ENCODE measurements at regions not wholly inside any gene's neighbourhood (a gene's known extent, or its start where the extent isn't known, plus 50 kb on each side); places are given as distances from the start of the nearest gene placed in this dataset.

DNA sequence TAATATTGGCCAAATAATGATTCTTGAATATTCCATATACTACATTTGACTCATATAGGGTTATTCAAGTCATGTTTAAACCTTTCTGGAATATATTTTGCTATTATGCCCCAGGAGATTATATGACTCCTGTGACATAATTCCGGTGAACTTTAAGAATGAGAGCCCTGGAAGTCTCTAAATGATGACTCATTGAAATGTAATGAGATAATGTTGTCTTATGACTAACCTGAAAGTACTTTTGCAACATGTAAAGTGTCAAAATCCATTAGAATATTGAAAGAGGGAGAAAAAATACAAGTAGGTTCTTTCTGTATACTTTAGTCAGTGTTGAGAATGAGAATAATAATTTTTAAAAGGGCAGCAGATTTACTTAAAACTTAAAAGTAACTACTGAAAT lies 830.4 kb downstream of the MAT2B start:
- TF ChIP-seq, protein P1, sequence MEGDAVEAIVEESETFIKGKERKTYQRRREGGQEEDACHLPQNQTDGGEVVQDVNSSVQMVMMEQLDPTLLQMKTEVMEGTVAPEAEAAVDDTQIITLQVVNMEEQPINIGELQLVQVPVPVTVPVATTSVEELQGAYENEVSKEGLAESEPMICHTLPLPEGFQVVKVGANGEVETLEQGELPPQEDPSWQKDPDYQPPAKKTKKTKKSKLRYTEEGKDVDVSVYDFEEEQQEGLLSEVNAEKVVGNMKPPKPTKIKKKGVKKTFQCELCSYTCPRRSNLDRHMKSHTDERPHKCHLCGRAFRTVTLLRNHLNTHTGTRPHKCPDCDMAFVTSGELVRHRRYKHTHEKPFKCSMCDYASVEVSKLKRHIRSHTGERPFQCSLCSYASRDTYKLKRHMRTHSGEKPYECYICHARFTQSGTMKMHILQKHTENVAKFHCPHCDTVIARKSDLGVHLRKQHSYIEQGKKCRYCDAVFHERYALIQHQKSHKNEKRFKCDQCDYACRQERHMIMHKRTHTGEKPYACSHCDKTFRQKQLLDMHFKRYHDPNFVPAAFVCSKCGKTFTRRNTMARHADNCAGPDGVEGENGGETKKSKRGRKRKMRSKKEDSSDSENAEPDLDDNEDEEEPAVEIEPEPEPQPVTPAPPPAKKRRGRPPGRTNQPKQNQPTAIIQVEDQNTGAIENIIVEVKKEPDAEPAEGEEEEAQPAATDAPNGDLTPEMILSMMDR (IDR thresholded peaks at IDR 0.05; ENCODE audit: low read depth, low read length, missing control alignments), result no peak
- DNase-seq (ENCODE audit: low read depth), result no peak

DNA sequence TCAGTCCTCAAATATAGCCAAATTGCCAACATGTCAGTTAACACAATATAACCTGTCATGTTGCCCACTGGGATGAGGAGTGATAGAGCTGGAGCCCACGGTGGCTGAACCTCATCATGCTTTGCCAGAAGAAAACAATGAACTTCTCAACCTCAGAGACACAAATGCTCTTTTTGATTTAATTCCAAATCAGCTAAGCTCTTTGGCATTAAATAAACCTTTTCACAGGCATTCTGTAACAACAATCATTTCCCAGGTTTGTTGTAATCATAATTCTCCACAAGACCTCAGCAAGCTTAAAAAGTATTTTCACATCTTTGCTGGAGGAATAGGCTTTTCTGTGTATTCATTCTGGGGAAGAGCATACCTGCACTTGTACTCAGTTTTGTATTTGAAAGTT lies 830.9 kb downstream of the MAT2B start:
- no peak for DNase-seq (ENCODE audit: low read depth)
- TF ChIP-seq, protein P1 (IDR thresholded peaks at IDR 0.05; ENCODE audit: low read depth, low read length, missing control alignments), result no peak
- H3K4me3 ChIP-seq (ENCODE audit: low read depth, low read length), result no peak overlapping the region

More for the DNA sequence above, 830.4 kb downstream of the MAT2B start:
- H3K4me3 ChIP-seq (ENCODE audit: low read depth, low read length), result no peak overlapping the region

DNA sequence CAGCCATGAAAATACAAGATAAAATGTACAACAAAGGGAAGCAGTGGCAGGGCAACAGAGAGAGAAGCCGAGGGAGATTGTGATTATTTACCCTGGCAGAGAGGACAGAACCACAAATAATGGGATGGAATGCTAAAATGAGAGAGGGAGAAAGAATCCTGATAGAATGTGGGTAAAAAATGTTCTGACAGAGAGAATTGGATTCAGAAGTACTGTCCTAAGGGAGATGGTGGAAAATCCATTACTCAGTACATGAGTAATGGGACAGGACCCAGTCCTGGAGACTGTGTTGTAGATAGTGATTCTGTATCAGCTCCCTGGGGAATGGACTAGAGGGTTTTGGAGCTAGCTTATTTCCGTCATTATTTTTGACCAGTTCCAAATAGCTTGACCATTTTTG lies 831.5 kb downstream of the MAT2B start:
- no peak for DNase-seq (ENCODE audit: low read depth)
- TF ChIP-seq, protein P1 (IDR thresholded peaks at IDR 0.05; ENCODE audit: low read depth, low read length, missing control alignments), result no peak
- no peak overlapping the region for H3K4me3 ChIP-seq (ENCODE audit: low read depth, low read length)

DNA sequence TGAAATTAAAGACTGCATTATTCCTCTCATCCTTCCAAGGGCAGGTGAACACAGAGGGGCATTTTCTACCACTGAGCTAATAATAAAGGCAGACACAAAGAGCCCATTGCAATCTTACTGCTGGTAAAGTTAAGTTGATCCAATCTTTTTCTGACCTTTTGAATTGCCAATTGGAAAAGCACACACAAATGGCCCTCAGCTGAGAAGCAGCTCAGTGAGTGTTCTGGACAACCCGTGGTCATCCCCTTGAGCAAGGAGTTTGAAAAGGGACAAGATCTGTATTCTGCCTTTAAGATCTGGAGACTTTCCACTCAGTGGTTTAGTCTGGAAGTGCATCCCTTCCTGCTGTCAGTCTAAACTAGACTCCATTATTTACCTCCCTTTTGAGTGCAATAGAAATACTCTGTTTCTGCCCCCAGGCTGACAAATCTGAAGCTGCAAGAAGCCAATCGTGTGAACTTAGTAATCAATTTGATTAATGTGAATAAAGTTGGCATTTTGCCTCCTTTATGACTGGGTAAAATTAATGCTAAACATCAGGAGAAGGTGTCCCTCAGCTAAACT lies 835.7 kb downstream of the MAT2B start:
- no peak overlapping the region for H3K4me3 ChIP-seq (ENCODE audit: low read depth, low read length)
- no peak for DNase-seq (ENCODE audit: low read depth)
- TF ChIP-seq, protein P1 (IDR thresholded peaks at IDR 0.05; ENCODE audit: low read depth, low read length, missing control alignments), result no peak

DNA sequence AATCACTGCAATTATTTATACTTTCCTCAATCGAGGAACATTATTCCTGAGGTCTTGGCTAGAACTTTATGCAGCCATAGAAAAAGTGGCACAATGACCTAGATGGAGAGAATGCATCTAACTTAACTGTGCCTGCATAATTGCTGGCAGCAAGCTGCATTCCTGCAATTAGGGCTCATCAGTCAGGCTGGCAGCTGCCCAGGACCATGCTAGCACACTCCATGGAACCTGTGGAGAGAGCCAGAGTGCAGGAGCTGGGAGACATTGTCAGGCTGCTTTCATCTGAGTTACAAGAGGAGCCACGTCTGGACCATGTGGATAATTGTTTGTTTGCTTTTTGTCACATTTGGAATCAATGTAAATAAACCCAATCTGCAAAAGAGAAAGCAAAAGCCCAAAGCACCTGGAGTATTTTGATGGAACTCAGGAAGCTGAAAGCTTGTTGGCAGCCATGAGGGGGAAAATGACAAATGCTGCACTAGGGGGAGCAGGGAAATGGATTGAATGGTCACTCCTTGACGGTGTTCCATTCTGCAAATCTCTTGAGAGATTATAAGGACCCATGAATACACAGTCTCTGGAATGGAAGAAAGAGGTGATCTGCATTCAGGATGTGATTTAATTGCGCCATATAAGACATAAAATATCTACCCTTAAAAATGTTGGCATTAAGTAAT lies 839.9 kb downstream of the MAT2B start:
- no peak for DNase-seq (ENCODE audit: low read depth)
- TF ChIP-seq, protein P1 (IDR thresholded peaks at IDR 0.05; ENCODE audit: low read depth, low read length, missing control alignments), result no peak
- no peak overlapping the region for H3K4me3 ChIP-seq (ENCODE audit: low read depth, low read length)

DNA sequence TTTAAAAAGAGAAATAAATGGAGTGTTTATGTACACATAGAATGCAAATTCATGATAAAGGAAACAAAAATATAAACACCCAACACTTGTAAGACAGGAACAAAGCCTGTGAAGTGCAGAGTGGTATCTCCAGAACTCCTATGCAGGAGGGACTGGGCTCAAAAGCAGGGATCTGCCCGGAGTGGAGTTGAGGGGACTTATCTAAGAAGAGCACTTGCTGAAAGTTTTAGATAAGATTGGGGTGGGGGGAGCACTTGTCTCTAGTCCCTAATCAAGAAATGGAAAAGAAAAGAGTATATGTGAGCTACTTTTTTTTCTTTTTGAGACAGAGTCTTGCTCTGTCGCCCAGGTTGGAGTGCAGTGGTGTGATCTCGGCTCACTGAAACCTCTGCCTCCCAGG lies 840.4 kb downstream of the MAT2B start:
- TF ChIP-seq, protein P1 (IDR thresholded peaks at IDR 0.05; ENCODE audit: low read depth, low read length, missing control alignments), result no peak
- no peak overlapping the region for H3K4me3 ChIP-seq (ENCODE audit: low read depth, low read length)
- no peak for DNase-seq (ENCODE audit: low read depth)

All from GM12864 (cell line).